Kidney epithelial cell (primary cell): ENCODE measurements at regions not wholly inside any gene's neighbourhood (a gene's known extent, or its start where the extent isn't known, plus 50 kb on each side); places are given as distances from the start of the nearest gene placed in this dataset.

ENCODE experiments used
- DNase-seq: peaks from one replicate; pipeline ENCODE4 v3.0.0-alpha.2; 2010; ENCODE audit warnings: low read depth
- H3K27me3 ChIP-seq: 2 replicates; pipeline ENCODE4 v1.6.0; 2011; ENCODE audit warnings: low read length; ENCODE audit not compliant: control insufficient read depth, insufficient read depth
- H3K36me3 ChIP-seq: 2 replicates; pipeline ENCODE4 v1.5.1; 2011; ENCODE audit warnings: low read length; ENCODE audit not compliant: control insufficient read depth, insufficient read depth
- H3K4me3 ChIP-seq: 2 replicates; pipeline ENCODE4 v1.5.1; 2011; ENCODE audit warnings: low read depth, mild to moderate bottlenecking, control low read depth, low read length
- CTCF ChIP-seq: IDR thresholded peaks from 2 replicates; pipeline ENCODE4 v1.5.1; 2011; ENCODE audit warnings: mild to moderate bottlenecking, moderate library complexity, low read length, control low read depth, inconsistent platforms; ENCODE audit not compliant: insufficient read depth, poor library complexity, severe bottlenecking

- Histone ChIP-seq H3K4me3 (no peak overlapping the region), H3K27me3 (no peaks in the 10 kb centered on the region), H3K36me3 (no peaks in the 10 kb centered on the region)
- DNase-seq, result no peak
- TF ChIP-seq CTCF, result no peak
Observed at GRCh38 chr7:106811472-106811871, 53.6 kb upstream of the PIK3CG start.

GRCh38 chr7:106812027-106812643, 52.9 kb upstream of the PIK3CG start:
- DNase-seq, result no peak
- Histone ChIP-seq H3K36me3 (no peaks in the 10 kb centered on the region), H3K27me3 (no peaks in the 10 kb centered on the region), H3K4me3 (no peak overlapping the region)
- TF ChIP-seq CTCF, result no peak

- Histone ChIP-seq H3K27me3 (no peaks in the 10 kb centered on the region), H3K4me3 (no peak overlapping the region), H3K36me3 (no peaks in the 10 kb centered on the region)
- DNase-seq, result no peak
- TF ChIP-seq CTCF, result no peak
Observed at GRCh38 chr7:106813705-106814305, 51.3 kb upstream of the PIK3CG start.

GRCh38 chr7:106814887-106815286, 50.2 kb upstream of the PIK3CG start:
- H3K27me3 ChIP-seq, result no peaks in the 10 kb centered on the region
- no peak for DNase-seq
- H3K36me3 ChIP-seq, result no peaks in the 10 kb centered on the region
- no peak for TF ChIP-seq CTCF
- H3K4me3 ChIP-seq, result no peak overlapping the region
